Ovary (tissue), 3 donors: ENCODE measurements at regions not wholly inside any gene's neighbourhood (a gene's known extent, or its start where the extent isn't known, plus 50 kb on each side); places are given as distances from the start of the nearest gene placed in this dataset.

ENCODE experiments used
- EP300 ChIP-seq: sonication (generic); formaldehyde crosslinking; IDR thresholded peaks from one replicate; pipeline ENCODE4 v1.6.1; 2017; ENCODE audit warnings: antibody characterized with exemption
- TF ChIP-seq, protein P1 (sequence below), 3 donors: fragments of 450-650 bp in 2 of 3; fragments of 200-600 bp in 1 of 3; IDR thresholded peaks; one replicate each; pipeline versions ENCODE4 v1.5.1 to v1.8.0; 2016 to 2022; ENCODE audit warnings: antibody characterized with exemption in 3 of 3, mild to moderate bottlenecking in 1 of 3
- donor health status: DM: no; HTN: no; CAD: no.

DNA sequence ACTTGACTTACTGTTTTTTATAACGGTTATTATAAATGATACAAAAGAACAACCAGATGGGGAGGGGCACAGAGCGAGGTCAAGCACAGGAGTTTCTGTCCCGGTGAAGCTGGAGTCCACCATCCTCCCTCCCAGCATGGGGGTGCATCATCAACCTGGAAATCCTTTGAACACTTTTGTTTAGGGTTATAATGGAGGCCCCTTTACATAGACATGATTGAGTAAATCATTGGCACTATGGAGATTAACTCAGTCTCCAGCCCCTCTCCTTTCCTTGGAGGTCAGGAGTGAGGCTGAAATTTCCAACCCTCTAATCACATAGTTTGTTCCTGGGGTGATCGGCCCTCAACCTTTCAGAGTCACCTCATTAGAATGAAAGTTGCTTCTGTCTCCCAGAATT, 71.8 kb upstream of the ANKEF1 start:
- TF ChIP-seq, protein P1, sequence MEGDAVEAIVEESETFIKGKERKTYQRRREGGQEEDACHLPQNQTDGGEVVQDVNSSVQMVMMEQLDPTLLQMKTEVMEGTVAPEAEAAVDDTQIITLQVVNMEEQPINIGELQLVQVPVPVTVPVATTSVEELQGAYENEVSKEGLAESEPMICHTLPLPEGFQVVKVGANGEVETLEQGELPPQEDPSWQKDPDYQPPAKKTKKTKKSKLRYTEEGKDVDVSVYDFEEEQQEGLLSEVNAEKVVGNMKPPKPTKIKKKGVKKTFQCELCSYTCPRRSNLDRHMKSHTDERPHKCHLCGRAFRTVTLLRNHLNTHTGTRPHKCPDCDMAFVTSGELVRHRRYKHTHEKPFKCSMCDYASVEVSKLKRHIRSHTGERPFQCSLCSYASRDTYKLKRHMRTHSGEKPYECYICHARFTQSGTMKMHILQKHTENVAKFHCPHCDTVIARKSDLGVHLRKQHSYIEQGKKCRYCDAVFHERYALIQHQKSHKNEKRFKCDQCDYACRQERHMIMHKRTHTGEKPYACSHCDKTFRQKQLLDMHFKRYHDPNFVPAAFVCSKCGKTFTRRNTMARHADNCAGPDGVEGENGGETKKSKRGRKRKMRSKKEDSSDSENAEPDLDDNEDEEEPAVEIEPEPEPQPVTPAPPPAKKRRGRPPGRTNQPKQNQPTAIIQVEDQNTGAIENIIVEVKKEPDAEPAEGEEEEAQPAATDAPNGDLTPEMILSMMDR (IDR thresholded peaks at IDR 0.05) = no peak
- no peak for TF ChIP-seq EP300
